ENCODE measurements at regions not wholly inside any gene's neighbourhood (a gene's known extent, or its start where the extent isn't known, plus 50 kb on each side); places are given as distances from the start of the nearest gene placed in this dataset.

DNA sequence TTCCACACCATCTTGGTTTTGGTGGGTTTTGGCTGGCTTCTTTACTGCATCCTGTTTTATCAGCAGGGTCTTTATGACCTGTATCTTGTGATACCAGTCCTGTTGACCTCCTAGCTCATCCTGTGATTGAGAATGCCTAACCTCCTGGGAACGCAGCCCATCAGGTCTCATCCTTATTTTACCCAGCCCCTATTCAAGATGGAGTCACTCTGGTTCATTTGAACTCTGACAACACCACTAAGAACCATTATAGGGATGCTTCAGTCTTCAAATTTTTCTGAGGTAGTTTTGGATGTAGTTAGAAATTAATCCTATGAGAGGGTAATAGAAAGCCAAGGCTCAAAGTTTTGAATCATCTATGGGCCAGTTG lies 287.8 kb upstream of the SLC39A10 start:
- TF ChIP-seq, protein P1, sequence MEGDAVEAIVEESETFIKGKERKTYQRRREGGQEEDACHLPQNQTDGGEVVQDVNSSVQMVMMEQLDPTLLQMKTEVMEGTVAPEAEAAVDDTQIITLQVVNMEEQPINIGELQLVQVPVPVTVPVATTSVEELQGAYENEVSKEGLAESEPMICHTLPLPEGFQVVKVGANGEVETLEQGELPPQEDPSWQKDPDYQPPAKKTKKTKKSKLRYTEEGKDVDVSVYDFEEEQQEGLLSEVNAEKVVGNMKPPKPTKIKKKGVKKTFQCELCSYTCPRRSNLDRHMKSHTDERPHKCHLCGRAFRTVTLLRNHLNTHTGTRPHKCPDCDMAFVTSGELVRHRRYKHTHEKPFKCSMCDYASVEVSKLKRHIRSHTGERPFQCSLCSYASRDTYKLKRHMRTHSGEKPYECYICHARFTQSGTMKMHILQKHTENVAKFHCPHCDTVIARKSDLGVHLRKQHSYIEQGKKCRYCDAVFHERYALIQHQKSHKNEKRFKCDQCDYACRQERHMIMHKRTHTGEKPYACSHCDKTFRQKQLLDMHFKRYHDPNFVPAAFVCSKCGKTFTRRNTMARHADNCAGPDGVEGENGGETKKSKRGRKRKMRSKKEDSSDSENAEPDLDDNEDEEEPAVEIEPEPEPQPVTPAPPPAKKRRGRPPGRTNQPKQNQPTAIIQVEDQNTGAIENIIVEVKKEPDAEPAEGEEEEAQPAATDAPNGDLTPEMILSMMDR (conservative IDR thresholded peaks at IDR 0.05; ENCODE audit: low read length) = no peak
- no peak for TF ChIP-seq EZH2phosphoT487 (IDR thresholded peaks at IDR 0.05; ENCODE audit: borderline replicate concordance, low read depth, low read length)
